Thoracic aorta (tissue), 2 donors: ENCODE measurements at regions not wholly inside any gene's neighbourhood (a gene's known extent, or its start where the extent isn't known, plus 50 kb on each side); places are given as distances from the start of the nearest gene placed in this dataset.
A peak's percentile ranks its signal among the peaks of the same experiment; 100 is the strongest.

Experiments
- ATAC-seq: fragments of 150-250 bp; one replicate; pipeline ENCODE4 v1.8.0; 2017; ENCODE audit warnings: low read depth; ENCODE audit not compliant: insufficient number of reproducible peaks, low FRiP score
- DNase-seq: peaks from one replicate; pipeline ENCODE4 v3.0.0-alpha.2; 2020; ENCODE audit warnings: low spot score
- H3K27ac ChIP-seq, 2 donors: fragments of 200-600 bp; sonication (generic); 1 replicate in 1 of 2; 2 replicates in 1 of 2; pipeline ENCODE4 v1.5.1; 2016; ENCODE audit warnings: mild to moderate bottlenecking in 2 of 2, moderate library complexity in 2 of 2
- H3K27me3 ChIP-seq: fragments of 200-600 bp; sonication (generic); replicated peaks from 2 replicates; pipeline ENCODE4 v1.6.0; 2016; ENCODE audit warnings: mild to moderate bottlenecking; ENCODE audit not compliant: insufficient read depth
- H3K36me3 ChIP-seq: fragments of 200-600 bp; sonication (generic); one replicate; pipeline ENCODE4 v1.5.1; 2016
- H3K4me1 ChIP-seq, 2 donors: fragments of 200-600 bp; sonication (generic); 1 replicate in 1 of 2; 2 replicates in 1 of 2; pipeline versions ENCODE4 v1.5.1 to v1.6.0; 2016; ENCODE audit warnings: low read depth in 2 of 2, mild to moderate bottlenecking in 1 of 2; ENCODE audit not compliant: control insufficient read depth in 1 of 2
- H3K4me3 ChIP-seq: fragments of 200-600 bp; sonication (generic); 2 replicates; pipeline ENCODE4 v1.5.1; 2016; ENCODE audit warnings: mild to moderate bottlenecking
- H3K9me3 ChIP-seq: fragments of 200-600 bp; sonication (generic); 2 replicates; pipeline ENCODE4 v1.5.1; 2016
- CTCF ChIP-seq: fragments of 200-600 bp; sonication (generic); IDR thresholded peaks from one replicate; pipeline ENCODE4 v1.5.1; 2019; ENCODE audit warnings: antibody characterized with exemption

GRCh38 chr17:77729587-77729986 lies 228.9 kb upstream of the TNRC6C start:
- no peak for TF ChIP-seq CTCF
- Histone ChIP-seq H3K27me3 (no peaks in the 10 kb centered on the region), H3K4me3 (no peak overlapping the region), H3K4me1 (peaks cover 11 to 28% of the 10 kb centered on the region in 2 donors), H3K9me3 (no peaks in the 10 kb centered on the region), H3K36me3 (no peaks in the 10 kb centered on the region), H3K27ac (no peak overlapping the region)
- ATAC-seq (no peak), DNase-seq (no peak)

GRCh38 chr17:77730376-77730775 lies 228.1 kb upstream of the TNRC6C start:
- no peak overlapping the region for H3K4me3 ChIP-seq
- no peak for ATAC-seq
- no peak for TF ChIP-seq CTCF

GRCh38 chr17:77733576-77734296 lies 224.8 kb upstream of the TNRC6C start:
- Histone ChIP-seq H3K27ac (peak overlapping the region; percentile 66 to 80), H3K36me3 (no peaks in the 10 kb centered on the region), H3K9me3 (no peaks in the 10 kb centered on the region), H3K27me3 (no peaks in the 10 kb centered on the region), H3K4me1 (peaks cover 24 to 51% of the 10 kb centered on the region in 2 donors), H3K4me3 (peak overlapping the region; percentile 48)
- no peak for TF ChIP-seq CTCF
- DNase-seq (no peak), ATAC-seq (no peak)

More at GRCh38 chr17:77730376-77730775, 228.1 kb upstream of the TNRC6C start:
- no peak overlapping the region for H3K27ac ChIP-seq
- no peaks in the 10 kb centered on the region for H3K36me3 ChIP-seq
- H3K9me3 ChIP-seq: no peaks in the 10 kb centered on the region
- DNase-seq: no peak
- peaks cover 18 to 36% of the 10 kb centered on the region in 2 donors for H3K4me1 ChIP-seq
- H3K27me3 ChIP-seq: no peaks in the 10 kb centered on the region

- peak; percentile 36 for ATAC-seq
- TF ChIP-seq CTCF: no peak
These were observed 224.0 kb upstream of the TNRC6C start for GRCh38 chr17:77734371-77735080.

GRCh38 chr17:77735081-77735565 lies 223.4 kb upstream of the TNRC6C start:
- DNase-seq (no peak), ATAC-seq (peak; percentile 7)
- Histone ChIP-seq H3K27me3 (no peaks in the 10 kb centered on the region), H3K4me1 (peaks cover 24 to 58% of the 10 kb centered on the region in 2 donors), H3K36me3 (no peaks in the 10 kb centered on the region), H3K4me3 (peak overlapping the region; percentile 48), H3K9me3 (no peaks in the 10 kb centered on the region), H3K27ac (peak overlapping the region; percentile 66 to 80)
- no peak for TF ChIP-seq CTCF

More at GRCh38 chr17:77734371-77735080, 224.0 kb upstream of the TNRC6C start:
- no peaks in the 10 kb centered on the region for H3K9me3 ChIP-seq
- no peaks in the 10 kb centered on the region for H3K36me3 ChIP-seq
- H3K4me3 ChIP-seq: peak overlapping the region; percentile 48
- H3K27ac ChIP-seq: peak overlapping the region; percentile 66 to 80
- no peaks in the 10 kb centered on the region for H3K27me3 ChIP-seq
- peak; percentile 78 for DNase-seq
- H3K4me1 ChIP-seq: peaks cover 24 to 58% of the 10 kb centered on the region in 2 donors
